ENCODE measurements at regions not wholly inside any gene's neighbourhood (a gene's known extent, or its start where the extent isn't known, plus 50 kb on each side); places are given as distances from the start of the nearest gene placed in this dataset.

DNA sequence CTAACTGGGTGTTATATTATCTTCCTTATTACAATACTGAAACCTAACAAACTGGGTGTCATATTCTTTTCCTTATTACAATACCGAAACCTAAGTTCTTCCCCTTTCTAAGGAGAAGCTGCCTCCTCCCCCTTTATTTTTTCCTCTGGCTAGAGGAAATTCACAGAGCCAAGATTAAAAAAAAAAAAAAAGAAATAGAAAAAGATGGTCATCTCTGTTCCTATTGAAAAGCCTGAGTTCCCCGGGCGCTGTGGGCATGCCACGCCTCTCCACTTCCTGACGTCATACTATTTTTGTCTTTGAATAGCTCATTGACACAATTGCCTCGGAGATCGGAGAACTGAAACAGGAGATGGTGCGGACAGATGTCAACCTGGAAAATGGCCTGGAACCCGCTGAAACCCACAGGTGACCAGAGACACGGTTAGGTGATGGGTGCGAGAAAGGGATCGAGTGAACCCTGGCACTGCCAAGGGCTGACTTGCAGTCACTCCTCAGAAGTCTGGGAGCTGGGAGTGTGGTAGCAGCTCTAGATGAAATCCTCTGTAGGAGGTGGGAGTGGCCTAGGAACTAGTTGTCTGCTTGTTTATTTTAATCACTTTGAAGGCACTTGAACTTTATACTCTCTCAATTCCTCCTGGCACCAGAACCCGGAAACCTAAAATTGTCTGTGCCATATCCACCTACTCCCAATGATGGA is 82.2 kb upstream of the NAA20 start:
- TF ChIP-seq POLR2AphosphoS5 (IDR thresholded peaks at IDR 0.05; ENCODE audit: low read depth) (no peak), SPI1 (IDR thresholded peaks at IDR 0.05; ENCODE audit: borderline replicate concordance, low read depth) (no peak), GABPA (IDR thresholded peaks at IDR 0.05; ENCODE audit: low read depth) (no peak), REST (IDR thresholded peaks at IDR 0.05; ENCODE audit: insufficient replicate concordance, low read depth) (no peak)
- TF ChIP-seq, protein P1, sequence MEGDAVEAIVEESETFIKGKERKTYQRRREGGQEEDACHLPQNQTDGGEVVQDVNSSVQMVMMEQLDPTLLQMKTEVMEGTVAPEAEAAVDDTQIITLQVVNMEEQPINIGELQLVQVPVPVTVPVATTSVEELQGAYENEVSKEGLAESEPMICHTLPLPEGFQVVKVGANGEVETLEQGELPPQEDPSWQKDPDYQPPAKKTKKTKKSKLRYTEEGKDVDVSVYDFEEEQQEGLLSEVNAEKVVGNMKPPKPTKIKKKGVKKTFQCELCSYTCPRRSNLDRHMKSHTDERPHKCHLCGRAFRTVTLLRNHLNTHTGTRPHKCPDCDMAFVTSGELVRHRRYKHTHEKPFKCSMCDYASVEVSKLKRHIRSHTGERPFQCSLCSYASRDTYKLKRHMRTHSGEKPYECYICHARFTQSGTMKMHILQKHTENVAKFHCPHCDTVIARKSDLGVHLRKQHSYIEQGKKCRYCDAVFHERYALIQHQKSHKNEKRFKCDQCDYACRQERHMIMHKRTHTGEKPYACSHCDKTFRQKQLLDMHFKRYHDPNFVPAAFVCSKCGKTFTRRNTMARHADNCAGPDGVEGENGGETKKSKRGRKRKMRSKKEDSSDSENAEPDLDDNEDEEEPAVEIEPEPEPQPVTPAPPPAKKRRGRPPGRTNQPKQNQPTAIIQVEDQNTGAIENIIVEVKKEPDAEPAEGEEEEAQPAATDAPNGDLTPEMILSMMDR (IDR thresholded peaks at IDR 0.05; ENCODE audit: insufficient read depth, low read length) = no peak
- Histone ChIP-seq H3K4me3 (replicated peaks; ENCODE audit: insufficient read depth, low read length) (no peak overlapping the region), H3K27me3 (ENCODE audit: insufficient read depth, poor library complexity, severe bottlenecking) (peaks cover 3% of the 10 kb centered on the region), H3K27ac (replicated peaks) (no peak overlapping the region)
- DNase-seq (ENCODE audit: low read depth in 1 of 2, low spot score in 1 of 2) = no peak

DNA sequence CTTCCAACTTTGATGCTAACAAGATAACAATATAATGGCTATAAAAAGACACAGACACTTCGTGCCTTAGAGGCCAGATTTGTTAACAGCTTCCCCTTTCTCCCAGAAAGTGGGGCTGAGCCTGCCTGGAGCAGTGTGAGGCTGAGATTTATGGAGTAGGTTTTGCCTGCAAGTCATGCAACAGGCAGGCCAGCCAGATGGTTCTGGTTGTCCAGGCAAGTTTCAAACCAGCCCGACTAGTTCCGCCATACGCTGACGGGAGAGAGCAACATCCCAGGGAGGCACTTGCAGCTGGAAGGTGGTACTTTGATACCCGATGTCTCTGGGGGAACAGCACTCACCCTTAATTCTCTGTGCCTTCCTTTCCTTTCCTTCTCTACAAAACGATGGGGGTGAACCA is 81.3 kb upstream of the NAA20 start:
- Histone ChIP-seq H3K4me3 (replicated peaks; ENCODE audit: insufficient read depth, low read length) (no peak overlapping the region), H3K27me3 (ENCODE audit: insufficient read depth, poor library complexity, severe bottlenecking) (peaks cover 3% of the 10 kb centered on the region), H3K27ac (replicated peaks) (no peak overlapping the region)
- no peak for DNase-seq (ENCODE audit: low read depth in 1 of 2, low spot score in 1 of 2)
- TF ChIP-seq REST (IDR thresholded peaks at IDR 0.05; ENCODE audit: insufficient replicate concordance, low read depth) (no peak), POLR2AphosphoS5 (IDR thresholded peaks at IDR 0.05; ENCODE audit: low read depth) (no peak), SPI1 (IDR thresholded peaks at IDR 0.05; ENCODE audit: borderline replicate concordance, low read depth) (no peak), GABPA (IDR thresholded peaks at IDR 0.05; ENCODE audit: low read depth) (no peak)
- TF ChIP-seq, protein P1 (IDR thresholded peaks at IDR 0.05; ENCODE audit: insufficient read depth, low read length) = no peak

DNA sequence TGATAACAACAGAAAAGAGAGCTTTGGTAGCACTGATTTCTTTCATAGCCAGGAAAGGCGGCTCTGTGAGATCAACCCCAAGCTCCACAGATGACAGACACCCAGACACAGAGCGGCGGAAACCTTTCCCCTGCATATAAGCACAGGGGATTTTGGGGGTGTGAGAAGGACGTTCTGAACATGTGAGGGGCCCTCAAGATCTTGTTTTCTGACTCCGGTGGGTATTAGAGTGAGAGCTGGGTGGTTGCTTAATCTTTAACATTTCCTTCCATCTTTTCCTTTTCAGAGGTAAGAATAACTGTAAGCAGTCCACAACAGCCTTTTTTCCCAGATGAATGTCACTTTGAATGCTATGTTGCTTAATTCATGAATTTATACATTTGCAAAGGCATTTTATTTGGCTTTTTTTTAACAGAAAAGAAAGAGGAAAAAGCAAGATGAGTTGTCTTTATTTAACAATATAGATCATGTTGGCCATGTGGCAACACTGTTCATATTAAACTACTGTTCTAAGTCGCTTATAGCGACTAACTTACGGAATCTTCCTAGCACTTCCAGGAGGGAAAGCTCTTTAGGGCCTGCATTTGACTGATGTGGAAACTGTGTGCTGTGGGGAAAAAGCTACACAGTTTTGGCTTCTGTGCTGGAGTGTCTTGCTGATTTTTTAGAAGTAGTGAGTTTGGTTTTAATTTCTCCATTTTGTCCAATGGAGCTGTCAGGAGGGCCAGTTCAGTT is 80.5 kb upstream of the NAA20 start:
- Histone ChIP-seq H3K27ac (replicated peaks) (no peak overlapping the region), H3K27me3 (ENCODE audit: insufficient read depth, poor library complexity, severe bottlenecking) (peaks cover 3% of the 10 kb centered on the region), H3K4me3 (replicated peaks; ENCODE audit: insufficient read depth, low read length) (no peak overlapping the region)
- no peak for DNase-seq (ENCODE audit: low read depth in 1 of 2, low spot score in 1 of 2)
- TF ChIP-seq SPI1 (IDR thresholded peaks at IDR 0.05; ENCODE audit: borderline replicate concordance, low read depth) = no peak
- no peak for TF ChIP-seq GABPA (IDR thresholded peaks at IDR 0.05; ENCODE audit: low read depth)
- TF ChIP-seq POLR2AphosphoS5 (IDR thresholded peaks at IDR 0.05; ENCODE audit: low read depth) = no peak
- no peak for TF ChIP-seq REST (IDR thresholded peaks at IDR 0.05; ENCODE audit: insufficient replicate concordance, low read depth)
- TF ChIP-seq, protein P1 (IDR thresholded peaks at IDR 0.05; ENCODE audit: insufficient read depth, low read length) = no peak
